ENCODE measurements at regions not wholly inside any gene's neighbourhood (a gene's known extent, or its start where the extent isn't known, plus 50 kb on each side); places are given as distances from the start of the nearest gene placed in this dataset.

- TF ChIP-seq ZNF425 (CRISPR knock-in tag; conservative IDR thresholded peaks at IDR 0.05), result no peak
- no peak for TF ChIP-seq ARID4B (CRISPR knock-in tag; IDR thresholded peaks at IDR 0.05; ENCODE audit: borderline replicate concordance)
Measured at GRCh38 chr12:38201461-38202276, 114.9 kb upstream of the ALG10B start (continued).

DNA sequence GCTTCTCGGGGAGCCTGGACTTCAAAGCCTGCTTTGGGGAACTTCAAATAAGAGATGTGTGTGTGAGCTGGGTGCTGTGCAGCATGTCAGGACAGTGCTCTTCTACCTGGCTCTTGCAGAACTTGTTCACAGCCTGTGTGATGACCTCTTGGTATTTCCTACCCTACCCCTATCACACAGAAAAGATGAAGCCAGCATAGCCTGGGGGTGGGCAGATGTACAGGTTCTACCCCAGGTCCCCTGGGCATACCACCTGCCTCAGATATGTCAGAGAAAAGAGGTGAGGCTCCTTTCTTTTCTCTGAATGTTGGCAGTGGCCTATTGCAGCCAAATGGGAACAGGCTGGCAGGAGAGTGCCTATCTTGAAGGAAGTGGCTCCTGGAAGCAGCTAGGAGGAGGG, 111.7 kb upstream of the ALG10B start:
- Mint-ChIP-seq H3K4me3 (no peak overlapping the region), H3K27ac (no peak overlapping the region), H3K27me3 (ENCODE audit: low read depth) (peaks cover 6% of the 10 kb centered on the region; the same call in 1 of the 2 replicates), H3K4me1 (no peaks in the 10 kb centered on the region), H3K9me3 (peaks cover 70% of the 10 kb centered on the region), H3K36me3 (peaks cover 63% of the 10 kb centered on the region)
- ATAC-seq (no peak), DNase-seq (ENCODE audit: low spot score) (no peak)
- CTCF ChIA-PET, result no interaction called here
- TF ChIP-seq ZNF671 (CRISPR knock-in tag; IDR thresholded peaks at IDR 0.05) (no peak), TEAD1 (CRISPR knock-in tag; IDR thresholded peaks at IDR 0.05) (no peak), ZMAT4 (CRISPR knock-in tag; IDR thresholded peaks at IDR 0.05) (no peak), CDX4 (CRISPR knock-in tag; IDR thresholded peaks at IDR 0.05; ENCODE audit: borderline replicate concordance) (no peak)
- TF ChIP-seq, protein P1, sequence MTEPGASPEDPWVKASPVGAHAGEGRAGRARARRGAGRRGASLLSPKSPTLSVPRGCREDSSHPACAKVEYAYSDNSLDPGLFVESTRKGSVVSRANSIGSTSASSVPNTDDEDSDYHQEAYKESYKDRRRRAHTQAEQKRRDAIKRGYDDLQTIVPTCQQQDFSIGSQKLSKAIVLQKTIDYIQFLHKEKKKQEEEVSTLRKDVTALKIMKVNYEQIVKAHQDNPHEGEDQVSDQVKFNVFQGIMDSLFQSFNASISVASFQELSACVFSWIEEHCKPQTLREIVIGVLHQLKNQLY (CRISPR knock-in tag; IDR thresholded peaks at IDR 0.05), result no peak
- POLR2A ChIA-PET, result no interaction called here

GRCh38 chr12:38222011-38222410, 94.6 kb upstream of the ALG10B start:
- ChIA-PET POLR2A (no interaction called here), CTCF (no interaction called here)
- no peak overlapping the region for H3K27ac Mint-ChIP-seq
- H3K4me1 Mint-ChIP-seq, result no peaks in the 10 kb centered on the region
- ATAC-seq (no peak), DNase-seq (ENCODE audit: low spot score) (no peak)
- no peak overlapping the region for H3K4me3 Mint-ChIP-seq
- H3K36me3 Mint-ChIP-seq, result peaks cover 55% of the 10 kb centered on the region
- H3K27me3 Mint-ChIP-seq (ENCODE audit: low read depth), result peaks cover 4% of the 10 kb centered on the region; the same call in 1 of the 2 replicates
- peaks cover 63% of the 10 kb centered on the region for H3K9me3 Mint-ChIP-seq
- no peak for TF ChIP-seq ATF1 (CRISPR knock-in tag; IDR thresholded peaks at IDR 0.05)
- TF ChIP-seq, protein P2, sequence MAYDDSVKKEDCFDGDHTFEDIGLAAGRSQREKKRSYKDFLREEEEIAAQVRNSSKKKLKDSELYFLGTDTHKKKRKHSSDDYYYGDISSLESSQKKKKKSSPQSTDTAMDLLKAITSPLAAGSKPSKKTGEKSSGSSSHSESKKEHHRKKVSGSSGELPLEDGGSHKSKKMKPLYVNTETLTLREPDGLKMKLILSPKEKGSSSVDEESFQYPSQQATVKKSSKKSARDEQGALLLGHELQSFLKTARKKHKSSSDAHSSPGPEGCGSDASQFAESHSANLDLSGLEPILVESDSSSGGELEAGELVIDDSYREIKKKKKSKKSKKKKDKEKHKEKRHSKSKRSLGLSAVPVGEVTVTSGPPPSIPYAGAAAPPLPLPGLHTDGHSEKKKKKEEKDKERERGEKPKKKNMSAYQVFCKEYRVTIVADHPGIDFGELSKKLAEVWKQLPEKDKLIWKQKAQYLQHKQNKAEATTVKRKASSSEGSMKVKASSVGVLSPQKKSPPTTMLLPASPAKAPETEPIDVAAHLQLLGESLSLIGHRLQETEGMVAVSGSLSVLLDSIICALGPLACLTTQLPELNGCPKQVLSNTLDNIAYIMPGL (CRISPR knock-in tag; IDR thresholded peaks at IDR 0.05), result no peak
- no peak for TF ChIP-seq ZNF138 (CRISPR knock-in tag; conservative IDR thresholded peaks at IDR 0.05)
- TF ChIP-seq, protein P3, sequence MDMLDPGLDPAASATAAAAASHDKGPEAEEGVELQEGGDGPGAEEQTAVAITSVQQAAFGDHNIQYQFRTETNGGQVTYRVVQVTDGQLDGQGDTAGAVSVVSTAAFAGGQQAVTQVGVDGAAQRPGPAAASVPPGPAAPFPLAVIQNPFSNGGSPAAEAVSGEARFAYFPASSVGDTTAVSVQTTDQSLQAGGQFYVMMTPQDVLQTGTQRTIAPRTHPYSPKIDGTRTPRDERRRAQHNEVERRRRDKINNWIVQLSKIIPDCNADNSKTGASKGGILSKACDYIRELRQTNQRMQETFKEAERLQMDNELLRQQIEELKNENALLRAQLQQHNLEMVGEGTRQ (CRISPR knock-in tag; IDR thresholded peaks at IDR 0.05), result no peak
- no peak for TF ChIP-seq ZBTB21 (CRISPR knock-in tag; IDR thresholded peaks at IDR 0.05; ENCODE audit: borderline replicate concordance)
- TF ChIP-seq E2F1 (CRISPR knock-in tag; IDR thresholded peaks at IDR 0.05), result no peak
- TF ChIP-seq IRF1 (CRISPR knock-in tag; IDR thresholded peaks at IDR 0.05), result no peak
- no peak for TF ChIP-seq ZSCAN18 (CRISPR knock-in tag; IDR thresholded peaks at IDR 0.05)
- TF ChIP-seq TEAD1 (CRISPR knock-in tag; IDR thresholded peaks at IDR 0.05), result no peak
- TF ChIP-seq ETV6 (CRISPR knock-in tag; IDR thresholded peaks at IDR 0.05), result no peak

Data from WTC11 (cell line).